Spleen (tissue), 7 donors: ENCODE measurements at regions not wholly inside any gene's neighbourhood (a gene's known extent, or its start where the extent isn't known, plus 50 kb on each side); places are given as distances from the start of the nearest gene placed in this dataset.
"Not testable (repeated sequence)": the region's sequence is repeated elsewhere in the genome, so short reads cannot be mapped to it uniquely, and the experiment has no call there.

Source experiments
- POLR2A ChIP-seq, 3 donors: fragments of 450-650 bp; IDR thresholded peaks; one replicate each; pipeline ENCODE4 v1.5.1; 2017; ENCODE audit warnings: antibody characterized with exemption in 3 of 3, mild to moderate bottlenecking in 1 of 3
- POLR2AphosphoS5 ChIP-seq, 3 donors: sonication (generic); formaldehyde crosslinking; IDR thresholded peaks; one replicate each; pipeline ENCODE4 v1.5.1; 2017; ENCODE audit warnings: antibody characterized with exemption in 3 of 3
- TF ChIP-seq, protein P1 (sequence below), 11 experiments: fragments of 200-600 bp in 7 of 11; fragments of 450-650 bp in 4 of 11; sonication (generic) in 4 of 11; IDR thresholded peaks in 8 of 11; conservative IDR thresholded peaks in 3 of 11; 1 replicate in 7 of 11; 2 replicates in 4 of 11; pipeline versions ENCODE4 v1.4.0 to v1.8.0; 2016 to 2021; ENCODE audit warnings: antibody characterized with exemption in 11 of 11, inconsistent platforms in 4 of 11, mild to moderate bottlenecking in 1 of 11
- donor health status: DM: no; HTN: no; CAD: no; lungs with moderate emphysema.
- donor health status: DM: no; HTN: no; CAD: no.
- donor health status: DM: no; HTN: no; CAD: no.

GRCh38 chr7:114267550-114267949, 147.1 kb upstream of the FOXP2 start:
- TF ChIP-seq, protein P1, sequence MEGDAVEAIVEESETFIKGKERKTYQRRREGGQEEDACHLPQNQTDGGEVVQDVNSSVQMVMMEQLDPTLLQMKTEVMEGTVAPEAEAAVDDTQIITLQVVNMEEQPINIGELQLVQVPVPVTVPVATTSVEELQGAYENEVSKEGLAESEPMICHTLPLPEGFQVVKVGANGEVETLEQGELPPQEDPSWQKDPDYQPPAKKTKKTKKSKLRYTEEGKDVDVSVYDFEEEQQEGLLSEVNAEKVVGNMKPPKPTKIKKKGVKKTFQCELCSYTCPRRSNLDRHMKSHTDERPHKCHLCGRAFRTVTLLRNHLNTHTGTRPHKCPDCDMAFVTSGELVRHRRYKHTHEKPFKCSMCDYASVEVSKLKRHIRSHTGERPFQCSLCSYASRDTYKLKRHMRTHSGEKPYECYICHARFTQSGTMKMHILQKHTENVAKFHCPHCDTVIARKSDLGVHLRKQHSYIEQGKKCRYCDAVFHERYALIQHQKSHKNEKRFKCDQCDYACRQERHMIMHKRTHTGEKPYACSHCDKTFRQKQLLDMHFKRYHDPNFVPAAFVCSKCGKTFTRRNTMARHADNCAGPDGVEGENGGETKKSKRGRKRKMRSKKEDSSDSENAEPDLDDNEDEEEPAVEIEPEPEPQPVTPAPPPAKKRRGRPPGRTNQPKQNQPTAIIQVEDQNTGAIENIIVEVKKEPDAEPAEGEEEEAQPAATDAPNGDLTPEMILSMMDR (IDR thresholded peaks at IDR 0.05 in 8 of 11, conservative IDR thresholded peaks at IDR 0.05 in 3 of 11), result not testable (repeated sequence)
- TF ChIP-seq POLR2A, POLR2AphosphoS5 (IDR thresholded peaks at IDR 0.05): not testable (repeated sequence)
